ENCODE measurements at regions not wholly inside any gene's neighbourhood (a gene's known extent, or its start where the extent isn't known, plus 50 kb on each side); places are given as distances from the start of the nearest gene placed in this dataset.

DNA sequence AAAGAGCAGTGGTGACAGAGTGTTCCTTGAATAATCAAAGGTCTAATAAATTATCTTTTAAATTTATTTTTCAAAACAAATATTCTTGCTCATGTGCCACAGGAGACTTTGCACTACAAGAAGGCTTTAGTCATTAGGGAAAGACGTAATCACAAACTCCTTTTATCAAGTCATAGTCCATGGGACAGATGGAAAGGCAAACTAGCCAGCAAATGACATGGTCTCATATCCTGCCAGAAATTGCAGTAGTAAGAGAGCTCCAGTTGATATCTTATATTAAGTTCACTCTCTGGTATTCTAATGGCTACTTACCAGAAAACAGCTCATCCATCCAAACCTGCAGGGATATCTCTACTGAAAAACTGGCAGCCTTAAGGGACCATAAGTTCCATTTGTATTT lies 225.0 kb upstream of the TP63 start:
- Mint-ChIP-seq H3K27me3 (ENCODE audit: insufficient read depth, low read depth, poor library complexity) (peaks cover 3% of the 10 kb centered on the region), H3K27ac (no peak overlapping the region), H3K9me3 (no peaks in the 10 kb centered on the region), H3K4me3 (no peak overlapping the region), H3K36me3 (ENCODE audit: low read depth) (no peaks in the 10 kb centered on the region), H3K4me1 (no peaks in the 10 kb centered on the region)
- Histone ChIP-seq H3K4me2 (no peak overlapping the region), H3K79me2 (replicated peaks; ENCODE audit: insufficient read depth) (no peaks in the 10 kb centered on the region), H2AFZ (no peak overlapping the region), H3K4me3 (no peak overlapping the region), H3K36me3 (ENCODE audit: insufficient read depth) (no peaks in the 10 kb centered on the region), H3K27ac (ENCODE audit: low read depth) (no peak overlapping the region), H3K4me1 (ENCODE audit: insufficient read depth) (no peaks in the 10 kb centered on the region), H3F3A (replicated peaks; ENCODE audit: low read depth) (no peaks in the 10 kb centered on the region), H4K20me1 (replicated peaks; ENCODE audit: insufficient read depth) (no peaks in the 10 kb centered on the region), H3K27me3 (ENCODE audit: insufficient read depth) (no peaks in the 10 kb centered on the region), H3K9me2 (ENCODE audit: insufficient read depth) (no peaks in the 10 kb centered on the region)
- ATAC-seq, result no peak
- no peak for TF ChIP-seq CREB1 (CRISPR knock-in tag; IDR thresholded peaks at IDR 0.05; ENCODE audit: low read depth)
- no peak for TF ChIP-seq ZNF114 (CRISPR knock-in tag; IDR thresholded peaks at IDR 0.05)
- no peak for TF ChIP-seq JUNB (IDR thresholded peaks at IDR 0.05; ENCODE audit: unreplicated experiment)
- TF ChIP-seq EZH2 (IDR thresholded peaks at IDR 0.05; ENCODE audit: low read depth, unreplicated experiment), result no peak
- TF ChIP-seq, protein P1, sequence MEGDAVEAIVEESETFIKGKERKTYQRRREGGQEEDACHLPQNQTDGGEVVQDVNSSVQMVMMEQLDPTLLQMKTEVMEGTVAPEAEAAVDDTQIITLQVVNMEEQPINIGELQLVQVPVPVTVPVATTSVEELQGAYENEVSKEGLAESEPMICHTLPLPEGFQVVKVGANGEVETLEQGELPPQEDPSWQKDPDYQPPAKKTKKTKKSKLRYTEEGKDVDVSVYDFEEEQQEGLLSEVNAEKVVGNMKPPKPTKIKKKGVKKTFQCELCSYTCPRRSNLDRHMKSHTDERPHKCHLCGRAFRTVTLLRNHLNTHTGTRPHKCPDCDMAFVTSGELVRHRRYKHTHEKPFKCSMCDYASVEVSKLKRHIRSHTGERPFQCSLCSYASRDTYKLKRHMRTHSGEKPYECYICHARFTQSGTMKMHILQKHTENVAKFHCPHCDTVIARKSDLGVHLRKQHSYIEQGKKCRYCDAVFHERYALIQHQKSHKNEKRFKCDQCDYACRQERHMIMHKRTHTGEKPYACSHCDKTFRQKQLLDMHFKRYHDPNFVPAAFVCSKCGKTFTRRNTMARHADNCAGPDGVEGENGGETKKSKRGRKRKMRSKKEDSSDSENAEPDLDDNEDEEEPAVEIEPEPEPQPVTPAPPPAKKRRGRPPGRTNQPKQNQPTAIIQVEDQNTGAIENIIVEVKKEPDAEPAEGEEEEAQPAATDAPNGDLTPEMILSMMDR (conservative IDR thresholded peaks at IDR 0.05; ENCODE audit: low read depth in 2 of 2), result no peak
- no peak for TF ChIP-seq NANOG (IDR thresholded peaks at IDR 0.05; ENCODE audit: borderline replicate concordance)
- TF ChIP-seq, protein P2, sequence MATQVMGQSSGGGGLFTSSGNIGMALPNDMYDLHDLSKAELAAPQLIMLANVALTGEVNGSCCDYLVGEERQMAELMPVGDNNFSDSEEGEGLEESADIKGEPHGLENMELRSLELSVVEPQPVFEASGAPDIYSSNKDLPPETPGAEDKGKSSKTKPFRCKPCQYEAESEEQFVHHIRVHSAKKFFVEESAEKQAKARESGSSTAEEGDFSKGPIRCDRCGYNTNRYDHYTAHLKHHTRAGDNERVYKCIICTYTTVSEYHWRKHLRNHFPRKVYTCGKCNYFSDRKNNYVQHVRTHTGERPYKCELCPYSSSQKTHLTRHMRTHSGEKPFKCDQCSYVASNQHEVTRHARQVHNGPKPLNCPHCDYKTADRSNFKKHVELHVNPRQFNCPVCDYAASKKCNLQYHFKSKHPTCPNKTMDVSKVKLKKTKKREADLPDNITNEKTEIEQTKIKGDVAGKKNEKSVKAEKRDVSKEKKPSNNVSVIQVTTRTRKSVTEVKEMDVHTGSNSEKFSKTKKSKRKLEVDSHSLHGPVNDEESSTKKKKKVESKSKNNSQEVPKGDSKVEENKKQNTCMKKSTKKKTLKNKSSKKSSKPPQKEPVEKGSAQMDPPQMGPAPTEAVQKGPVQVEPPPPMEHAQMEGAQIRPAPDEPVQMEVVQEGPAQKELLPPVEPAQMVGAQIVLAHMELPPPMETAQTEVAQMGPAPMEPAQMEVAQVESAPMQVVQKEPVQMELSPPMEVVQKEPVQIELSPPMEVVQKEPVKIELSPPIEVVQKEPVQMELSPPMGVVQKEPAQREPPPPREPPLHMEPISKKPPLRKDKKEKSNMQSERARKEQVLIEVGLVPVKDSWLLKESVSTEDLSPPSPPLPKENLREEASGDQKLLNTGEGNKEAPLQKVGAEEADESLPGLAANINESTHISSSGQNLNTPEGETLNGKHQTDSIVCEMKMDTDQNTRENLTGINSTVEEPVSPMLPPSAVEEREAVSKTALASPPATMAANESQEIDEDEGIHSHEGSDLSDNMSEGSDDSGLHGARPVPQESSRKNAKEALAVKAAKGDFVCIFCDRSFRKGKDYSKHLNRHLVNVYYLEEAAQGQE (IDR thresholded peaks at IDR 0.05; ENCODE audit: unreplicated experiment), result no peak
- no peak for TF ChIP-seq EZH2phosphoT487 (IDR thresholded peaks at IDR 0.05; ENCODE audit: unreplicated experiment)
- no peak for DNase-seq (ENCODE audit: low spot score)

DNA sequence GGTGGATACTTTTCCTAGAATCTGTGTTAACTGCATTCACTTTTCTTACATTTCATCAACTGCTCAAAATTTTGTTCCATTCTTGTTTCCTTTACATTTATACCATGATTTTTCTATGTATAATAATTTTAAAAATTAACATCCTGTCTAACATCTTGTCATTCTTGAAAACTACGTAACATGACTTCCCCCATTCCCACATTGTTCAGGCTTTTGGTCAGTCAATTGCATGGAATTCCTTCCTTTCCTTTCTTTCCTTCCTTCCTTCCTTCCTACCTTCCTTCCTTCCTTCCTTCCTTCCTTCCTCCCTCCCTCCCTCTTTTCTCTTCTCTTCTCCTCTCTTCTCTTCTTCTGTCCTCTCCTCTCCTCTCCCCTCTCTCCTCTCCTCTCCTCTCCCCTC lies 220.7 kb upstream of the TP63 start:
- no peak overlapping the region for H3K4me2 ChIP-seq
- H3K27ac Mint-ChIP-seq, result no peak overlapping the region
- H3K4me1 Mint-ChIP-seq, result peaks cover 10% of the 10 kb centered on the region; the same call in 2 of the 3 replicates
- H3K27me3 Mint-ChIP-seq (ENCODE audit: insufficient read depth, low read depth, poor library complexity), result no peaks in the 10 kb centered on the region
- H3K27ac ChIP-seq (ENCODE audit: low read depth), result no peak overlapping the region
- H3K4me3 Mint-ChIP-seq, result no peak overlapping the region
- H4K20me1 ChIP-seq (replicated peaks; ENCODE audit: insufficient read depth), result no peaks in the 10 kb centered on the region
- DNase-seq (ENCODE audit: low spot score) (no peak), ATAC-seq (no peak)
- H2AFZ ChIP-seq, result no peak overlapping the region
- H3K79me2 ChIP-seq (replicated peaks; ENCODE audit: insufficient read depth), result no peaks in the 10 kb centered on the region
- H3F3A ChIP-seq (replicated peaks; ENCODE audit: low read depth), result no peaks in the 10 kb centered on the region
- H3K9me2 ChIP-seq (ENCODE audit: insufficient read depth), result no peaks in the 10 kb centered on the region
- H3K9me3 Mint-ChIP-seq, result no peaks in the 10 kb centered on the region
- H3K36me3 ChIP-seq (ENCODE audit: insufficient read depth), result no peaks in the 10 kb centered on the region
- H3K36me3 Mint-ChIP-seq (ENCODE audit: low read depth), result no peaks in the 10 kb centered on the region
- H3K4me1 ChIP-seq (ENCODE audit: insufficient read depth), result no peaks in the 10 kb centered on the region; the same call in 1 of the 2 replicates
- TF ChIP-seq NANOG (IDR thresholded peaks at IDR 0.05; ENCODE audit: borderline replicate concordance) (no peak), JUNB (IDR thresholded peaks at IDR 0.05; ENCODE audit: unreplicated experiment) (no peak), EZH2 (IDR thresholded peaks at IDR 0.05; ENCODE audit: low read depth, unreplicated experiment) (no peak)
- TF ChIP-seq, protein P2 (IDR thresholded peaks at IDR 0.05; ENCODE audit: unreplicated experiment), result no peak
- no peak overlapping the region for H3K4me3 ChIP-seq
- H3K27me3 ChIP-seq (ENCODE audit: insufficient read depth), result no peaks in the 10 kb centered on the region
